Upper lobe of right lung (tissue), 1 donor: ENCODE measurements at regions not wholly inside any gene's neighbourhood (a gene's known extent, or its start where the extent isn't known, plus 50 kb on each side); places are given as distances from the start of the nearest gene placed in this dataset.

ENCODE experiments used
- ATAC-seq: fragments of 200-7000 bp; cut with Tn5 transposase; one replicate; pipeline ENCODE4 v1.9.1; 2020; ENCODE audit warnings: mild to moderate bottlenecking, moderate library complexity
- DNase-seq: peaks from one replicate; pipeline ENCODE4 v3.0.0-alpha.2; 2020
- H3K27ac ChIP-seq: fragments of 200-600 bp; one replicate; pipeline ENCODE4 v1.8.0; 2022
- H3K27me3 ChIP-seq: fragments of 200-600 bp; one replicate; pipeline ENCODE4 v1.8.0; 2022; ENCODE audit warnings: mild to moderate bottlenecking
- H3K36me3 ChIP-seq: fragments of 200-600 bp; one replicate; pipeline ENCODE4 v1.8.0; 2022
- H3K4me1 ChIP-seq: fragments of 200-600 bp; one replicate; pipeline ENCODE4 v1.8.0; 2022
- H3K4me3 ChIP-seq: fragments of 200-600 bp; one replicate; pipeline ENCODE4 v1.8.0; 2022; ENCODE audit warnings: mild to moderate bottlenecking
- H3K9me3 ChIP-seq: fragments of 200-600 bp; one replicate; pipeline ENCODE4 v1.8.0; 2022
- CTCF ChIP-seq: fragments of 200-600 bp; IDR thresholded peaks from one replicate; pipeline ENCODE4 v1.8.0; 2022; ENCODE audit warnings: antibody characterized with exemption
- intact Hi-C: fragments of 100-400 bp; cut with DNase I; formaldehyde crosslinking; loops from one replicate; pipeline ENCODE4 v1.11.0; 2022
- donor health status: DM: no; HTN: yes; CAD: no; lungs with severe emphysema.

- intact Hi-C loops = no loop called here
- Histone ChIP-seq H3K9me3 (no peaks in the 10 kb centered on the region), H3K4me1 (no peaks in the 10 kb centered on the region), H3K36me3 (no peaks in the 10 kb centered on the region), H3K4me3 (no peak overlapping the region), H3K27ac (no peak overlapping the region), H3K27me3 (peaks cover 17% of the 10 kb centered on the region)
- TF ChIP-seq CTCF = no peak
- DNase-seq (no peak), ATAC-seq (no peak)
Observed at GRCh38 chr16:86447228-86447627, 63.1 kb upstream of the FOXF1 start.

- TF ChIP-seq CTCF = no peak
- no peak overlapping the region for H3K27ac ChIP-seq
- H3K4me1 ChIP-seq = no peaks in the 10 kb centered on the region
- no peak overlapping the region for H3K4me3 ChIP-seq
- ATAC-seq (no peak), DNase-seq (no peak)
- H3K36me3 ChIP-seq = no peaks in the 10 kb centered on the region
- H3K9me3 ChIP-seq = no peaks in the 10 kb centered on the region
- peaks cover 11% of the 10 kb centered on the region for H3K27me3 ChIP-seq
- intact Hi-C loops = no loop called here
Observed at GRCh38 chr16:86448306-86448890, 61.9 kb upstream of the FOXF1 start.

GRCh38 chr16:86449446-86450095 lies 60.8 kb upstream of the FOXF1 start:
- ATAC-seq (no peak), DNase-seq (no peak)
- no peak overlapping the region for H3K4me3 ChIP-seq
- intact Hi-C loops = no loop called here
- no peaks in the 10 kb centered on the region for H3K9me3 ChIP-seq
- no peaks in the 10 kb centered on the region for H3K4me1 ChIP-seq
- no peaks in the 10 kb centered on the region for H3K36me3 ChIP-seq
- no peak for TF ChIP-seq CTCF
- H3K27ac ChIP-seq = no peak overlapping the region
- H3K27me3 ChIP-seq = peaks cover under 1% of the 10 kb centered on the region

- Histone ChIP-seq H3K27ac (no peak overlapping the region), H3K27me3 (no peaks in the 10 kb centered on the region)
- no peak for TF ChIP-seq CTCF
Observed at GRCh38 chr16:86450691-86451090, 59.6 kb upstream of the FOXF1 start.

GRCh38 chr16:86452451-86452850 lies 57.9 kb upstream of the FOXF1 start:
- Histone ChIP-seq H3K27me3 (no peaks in the 10 kb centered on the region), H3K9me3 (no peaks in the 10 kb centered on the region), H3K4me1 (no peaks in the 10 kb centered on the region), H3K27ac (no peak overlapping the region), H3K4me3 (no peak overlapping the region), H3K36me3 (no peaks in the 10 kb centered on the region)
- no peak for TF ChIP-seq CTCF
- ATAC-seq = no peak
- no peak for DNase-seq
- intact Hi-C loops = no loop called here

More at GRCh38 chr16:86450691-86451090, 59.6 kb upstream of the FOXF1 start:
- H3K9me3 ChIP-seq = no peaks in the 10 kb centered on the region
- no peak for ATAC-seq
- DNase-seq = no peak
- H3K4me3 ChIP-seq = no peak overlapping the region
- no peaks in the 10 kb centered on the region for H3K36me3 ChIP-seq
- intact Hi-C loops = no loop called here
- no peaks in the 10 kb centered on the region for H3K4me1 ChIP-seq
